ENCODE measurements at regions not wholly inside any gene's neighbourhood (a gene's known extent, or its start where the extent isn't known, plus 50 kb on each side); places are given as distances from the start of the nearest gene placed in this dataset.

DNA sequence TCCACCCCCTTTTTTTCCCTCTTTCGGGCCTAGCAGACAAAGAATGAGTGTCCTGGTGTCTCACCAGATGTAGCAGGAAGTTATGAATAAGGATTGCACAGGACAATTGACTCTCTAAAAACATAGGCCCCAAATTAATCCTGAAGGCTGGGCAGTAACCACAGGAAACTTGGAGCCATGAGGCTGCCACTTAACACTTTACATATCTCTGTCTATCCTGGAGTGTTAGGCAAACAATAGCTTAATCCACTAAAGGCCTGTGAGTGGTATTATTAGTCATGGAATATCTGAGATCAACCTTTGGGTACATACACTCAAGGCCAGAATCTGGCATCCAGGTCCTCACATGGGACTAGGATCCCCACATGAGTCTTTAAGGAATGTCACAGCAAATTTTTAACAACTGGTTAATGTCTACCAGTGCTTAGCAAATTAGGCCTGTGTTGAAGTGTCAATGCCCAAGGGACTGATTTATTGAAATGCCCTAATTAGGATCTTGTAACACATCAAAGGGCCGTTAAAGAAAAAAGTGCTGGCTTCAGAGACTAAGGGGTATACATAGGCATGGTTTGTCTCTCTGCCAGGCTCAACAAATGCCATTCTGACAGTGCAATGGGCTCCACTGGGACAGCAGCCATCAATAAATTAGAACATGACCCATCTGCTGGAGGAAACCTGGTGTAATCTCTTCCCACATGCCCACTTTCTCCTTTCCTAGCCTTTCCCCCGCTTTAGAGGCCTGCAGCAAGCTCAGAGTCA is 196.7 kb upstream of the TBX20 start:
- TF ChIP-seq SP1 (IDR thresholded peaks at IDR 0.05), result no peak
- TF ChIP-seq ZNF384 (IDR thresholded peaks at IDR 0.05), result no peak
- TF ChIP-seq L3MBTL2 (conservative IDR thresholded peaks at IDR 0.05), result no peak
- no peak for TF ChIP-seq TARDBP (IDR thresholded peaks at IDR 0.05)
- TF ChIP-seq NFRKB (IDR thresholded peaks at IDR 0.05), result no peak
- TF ChIP-seq SUZ12 (IDR thresholded peaks at IDR 0.05), result no peak
- no peak for TF ChIP-seq LEF1 (IDR thresholded peaks at IDR 0.05; ENCODE audit: borderline replicate concordance)
- DNase-seq (ENCODE audit: extremely low spot score), result no peak
- CTCF ChIA-PET, result no interaction called here
- POLR2A ChIA-PET, result no interaction called here

DNA sequence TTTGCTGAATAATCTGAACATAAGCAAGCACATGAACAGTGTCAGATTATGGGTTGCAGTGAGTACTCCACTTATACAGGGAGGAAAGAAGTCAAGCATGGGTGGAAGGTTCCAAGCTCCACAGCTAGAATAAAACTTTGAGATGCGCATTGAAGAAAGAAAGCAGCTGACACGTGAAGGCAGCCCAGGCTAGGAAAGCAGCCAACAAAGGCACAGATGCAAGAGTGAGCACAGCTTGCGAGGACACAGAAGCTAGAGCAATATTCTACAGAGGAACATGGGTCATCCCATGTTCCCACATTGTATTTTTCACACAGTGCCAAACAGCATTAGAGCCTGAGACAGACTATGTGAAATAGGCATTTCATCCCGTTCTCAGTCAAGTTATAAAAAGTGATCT is 194.6 kb upstream of the TBX20 start:
- POLR2A ChIA-PET, result no interaction called here
- DNase-seq (ENCODE audit: extremely low spot score), result no peak
- TF ChIP-seq CTBP1 (IDR thresholded peaks at IDR 0.05; ENCODE audit: borderline replicate concordance) (no peak), FOXA1 (IDR thresholded peaks at IDR 0.05) (no peak), FOXK2 (IDR thresholded peaks at IDR 0.05) (no peak), FOXM1 (IDR thresholded peaks at IDR 0.05; ENCODE audit: borderline replicate concordance) (no peak), SUZ12 (IDR thresholded peaks at IDR 0.05) (no peak), ELF4 (IDR thresholded peaks at IDR 0.05) (no peak), ARNT (IDR thresholded peaks at IDR 0.05) (no peak)
- TF ChIP-seq, protein P1, sequence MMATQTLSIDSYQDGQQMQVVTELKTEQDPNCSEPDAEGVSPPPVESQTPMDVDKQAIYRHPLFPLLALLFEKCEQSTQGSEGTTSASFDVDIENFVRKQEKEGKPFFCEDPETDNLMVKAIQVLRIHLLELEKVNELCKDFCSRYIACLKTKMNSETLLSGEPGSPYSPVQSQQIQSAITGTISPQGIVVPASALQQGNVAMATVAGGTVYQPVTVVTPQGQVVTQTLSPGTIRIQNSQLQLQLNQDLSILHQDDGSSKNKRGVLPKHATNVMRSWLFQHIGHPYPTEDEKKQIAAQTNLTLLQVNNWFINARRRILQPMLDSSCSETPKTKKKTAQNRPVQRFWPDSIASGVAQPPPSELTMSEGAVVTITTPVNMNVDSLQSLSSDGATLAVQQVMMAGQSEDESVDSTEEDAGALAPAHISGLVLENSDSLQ (IDR thresholded peaks at IDR 0.05), result no peak
- CTCF ChIA-PET, result interaction anchor here (0.6 to 1.4 kb wide), 2 partner anchors 30 to 72 kb away, joined by 3 read pairs; no protein-coding TSS in a partner anchor

DNA sequence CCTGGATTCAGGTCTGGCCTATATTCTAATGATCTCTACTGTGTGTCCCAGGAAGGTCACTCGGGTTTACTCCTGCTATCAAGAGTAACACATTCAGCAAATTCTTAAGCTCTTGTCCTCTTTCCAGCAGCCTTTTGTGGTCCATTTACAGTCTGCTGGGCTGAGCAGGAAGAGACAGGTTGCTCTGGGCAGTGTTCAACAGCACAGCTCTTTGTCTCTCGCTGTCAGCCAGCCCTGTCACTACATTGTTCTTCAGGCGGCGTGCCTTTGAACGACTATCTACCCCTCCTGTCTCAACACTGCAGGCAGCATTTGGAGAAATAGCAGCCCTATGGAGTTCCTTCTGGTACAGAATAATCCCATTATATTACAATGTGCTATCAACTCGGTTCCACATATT is 192.2 kb upstream of the TBX20 start:
- no peak for DNase-seq (ENCODE audit: extremely low spot score)
- no peak for TF ChIP-seq ELF4 (IDR thresholded peaks at IDR 0.05)
- no peak for TF ChIP-seq ZNF384 (IDR thresholded peaks at IDR 0.05)
- no peak for TF ChIP-seq CTBP1 (IDR thresholded peaks at IDR 0.05; ENCODE audit: borderline replicate concordance)
- TF ChIP-seq FOXM1 (IDR thresholded peaks at IDR 0.05; ENCODE audit: borderline replicate concordance), result no peak
- no peak for TF ChIP-seq L3MBTL2 (conservative IDR thresholded peaks at IDR 0.05)
- no peak for TF ChIP-seq NFRKB (IDR thresholded peaks at IDR 0.05)
- no peak for TF ChIP-seq ARNT (IDR thresholded peaks at IDR 0.05)
- TF ChIP-seq, protein P1 (IDR thresholded peaks at IDR 0.05), result no peak
- no peak for TF ChIP-seq SUZ12 (IDR thresholded peaks at IDR 0.05)
- TF ChIP-seq FOXK2 (IDR thresholded peaks at IDR 0.05), result no peak
- TF ChIP-seq SP1 (IDR thresholded peaks at IDR 0.05), result no peak
- no peak for TF ChIP-seq HDGF (IDR thresholded peaks at IDR 0.05; ENCODE audit: borderline replicate concordance)
- TF ChIP-seq BHLHE40 (IDR thresholded peaks at IDR 0.05; ENCODE audit: borderline replicate concordance), result no peak
- no peak for TF ChIP-seq LEF1 (IDR thresholded peaks at IDR 0.05; ENCODE audit: borderline replicate concordance)
- TF ChIP-seq FOXA1 (IDR thresholded peaks at IDR 0.05), result no peak
- POLR2A ChIA-PET, result no interaction called here

DNA sequence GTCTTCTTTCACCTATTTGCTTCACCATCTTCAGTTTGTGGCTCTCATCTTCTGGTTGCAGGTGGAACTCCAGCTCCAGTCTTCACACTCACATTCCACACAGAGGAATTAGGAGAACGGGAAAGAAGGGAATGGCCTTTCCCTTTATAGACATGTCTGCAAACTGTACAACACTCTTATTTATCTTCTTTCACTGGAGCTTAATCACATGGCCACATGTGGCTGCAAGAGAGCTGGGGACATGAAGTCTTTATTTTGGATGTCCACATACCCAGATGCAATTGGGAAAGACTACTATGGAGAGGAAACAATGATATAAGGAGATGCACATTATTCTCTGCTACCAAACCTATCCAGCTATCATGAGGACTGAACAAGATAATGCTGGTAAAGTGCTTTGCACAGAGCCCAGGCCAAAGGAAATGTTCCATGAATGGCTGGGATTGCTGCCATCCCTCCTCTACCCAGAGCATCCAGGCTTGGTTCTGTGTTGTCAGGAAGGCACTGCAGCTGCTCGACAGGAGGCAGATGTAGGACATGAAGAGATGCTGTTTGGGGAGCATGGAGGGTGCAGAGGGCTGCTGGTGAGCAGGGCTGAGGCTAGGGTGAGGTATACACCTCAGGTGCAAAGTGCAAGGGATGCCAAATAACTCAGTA is 183.8 kb upstream of the TBX20 start:
- DNase-seq (ENCODE audit: extremely low spot score), result no peak
- POLR2A ChIA-PET, result no interaction called here
- TF ChIP-seq CTBP1 (IDR thresholded peaks at IDR 0.05; ENCODE audit: borderline replicate concordance) (no peak), NFRKB (IDR thresholded peaks at IDR 0.05) (no peak), L3MBTL2 (conservative IDR thresholded peaks at IDR 0.05) (no peak), HDGF (IDR thresholded peaks at IDR 0.05; ENCODE audit: borderline replicate concordance) (no peak), FOXA1 (IDR thresholded peaks at IDR 0.05) (no peak), SUZ12 (IDR thresholded peaks at IDR 0.05) (no peak), SP1 (IDR thresholded peaks at IDR 0.05) (no peak), ELF4 (IDR thresholded peaks at IDR 0.05) (no peak), LEF1 (IDR thresholded peaks at IDR 0.05; ENCODE audit: borderline replicate concordance) (no peak)
- TF ChIP-seq, protein P1 (IDR thresholded peaks at IDR 0.05), result no peak
- CTCF ChIA-PET, result no interaction called here

More for the DNA sequence above, 192.2 kb upstream of the TBX20 start:
- CTCF ChIA-PET, result no interaction called here

DNA sequence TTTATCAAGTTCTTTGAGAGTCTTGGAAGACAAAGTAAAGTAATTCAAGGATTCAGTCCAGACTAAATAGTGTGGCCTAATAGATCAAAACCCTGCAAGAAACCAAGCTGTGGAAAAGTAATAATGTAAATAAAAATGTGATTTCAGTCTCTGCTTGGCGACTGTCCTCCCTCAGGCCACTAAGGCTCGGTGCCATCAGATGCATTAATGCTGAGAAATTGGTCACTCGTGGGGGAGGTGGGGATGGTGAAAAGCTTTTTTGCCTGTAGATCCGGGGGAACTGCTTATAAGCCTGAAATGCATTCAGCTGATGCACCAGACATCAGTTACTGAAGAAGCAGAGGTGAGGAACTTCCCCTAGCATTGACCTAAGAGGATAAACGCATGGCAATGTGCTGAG is 182.6 kb upstream of the TBX20 start:
- TF ChIP-seq TARDBP (IDR thresholded peaks at IDR 0.05), result no peak
- TF ChIP-seq CTBP1 (IDR thresholded peaks at IDR 0.05; ENCODE audit: borderline replicate concordance), result no peak
- no peak for TF ChIP-seq L3MBTL2 (conservative IDR thresholded peaks at IDR 0.05)
- TF ChIP-seq, protein P1 (IDR thresholded peaks at IDR 0.05), result no peak
- TF ChIP-seq LEF1 (IDR thresholded peaks at IDR 0.05; ENCODE audit: borderline replicate concordance), result no peak
- TF ChIP-seq SP1 (IDR thresholded peaks at IDR 0.05), result no peak
- no peak for TF ChIP-seq HDGF (IDR thresholded peaks at IDR 0.05; ENCODE audit: borderline replicate concordance)
- no peak for TF ChIP-seq BHLHE40 (IDR thresholded peaks at IDR 0.05; ENCODE audit: borderline replicate concordance)
- TF ChIP-seq ARNT (IDR thresholded peaks at IDR 0.05), result no peak
- no peak for TF ChIP-seq SUZ12 (IDR thresholded peaks at IDR 0.05)
- TF ChIP-seq ELF4 (IDR thresholded peaks at IDR 0.05), result no peak
- TF ChIP-seq FOXM1 (IDR thresholded peaks at IDR 0.05; ENCODE audit: borderline replicate concordance), result no peak
- no peak for TF ChIP-seq NFRKB (IDR thresholded peaks at IDR 0.05)
- TF ChIP-seq FOXK2 (IDR thresholded peaks at IDR 0.05), result no peak
- no peak for TF ChIP-seq ZNF384 (IDR thresholded peaks at IDR 0.05)
- POLR2A ChIA-PET, result no interaction called here
- no peak for DNase-seq (ENCODE audit: extremely low spot score)
- CTCF ChIA-PET, result interaction anchor here (0.8 kb wide), 1 partner anchor 83 kb away, joined by 4 read pairs; no protein-coding TSS in a partner anchor
